Heart left ventricle (tissue), 13 donors: ENCODE measurements at regions not wholly inside any gene's neighbourhood (a gene's known extent, or its start where the extent isn't known, plus 50 kb on each side); places are given as distances from the start of the nearest gene placed in this dataset.

ENCODE experiments used
- POLR2A ChIP-seq, 2 donors: fragments of 450-650 bp; IDR thresholded peaks; one replicate each; pipeline ENCODE4 v1.6.1; 2017; ENCODE audit warnings: antibody characterized with exemption in 2 of 2, mild to moderate bottlenecking in 2 of 2, moderate library complexity in 2 of 2
- TF ChIP-seq, protein P1 (sequence below), 12 donors: fragments of 200-600 bp; sonication (generic) in 4 of 12; IDR thresholded peaks; one replicate each; pipeline versions ENCODE4 v1.5.0 to v1.8.0; 2018 to 2022; ENCODE audit warnings: antibody characterized with exemption in 12 of 12, mild to moderate bottlenecking in 5 of 12
- donor health status: ischemic (EF 13 %, LVEDD 7.1; RV severe dilation, severe dysfunction).
- donor health status: DM: no; HTN: yes; CAD: no.
- donor health status: DM: no; HTN: no; CAD: no.
- donor health status: ischemic (EF 25% LVEDD 6.9; RV normal size, moderate dysfunction).
- donor health status: ischemic (EF 25% LVEDD 5.7; RV mildly dilated, moderate dysfunction).
- donor health status: ischemic (EF 35%, LVEDD 5.7; RV mildly dilated, moderate dysfunction).
- donor health status: nonischemic (EF 11% LVEDD 7.7; RV severe dilation, severe dysfunction).
- donor health status: DM: yes; HTN: yes; CAD: no.
- donor health status: PGD.
- donor health status: ischemic (EF 29% LVEDD 5.4; RV normal size, mild dysfunction).
- donor health status: nonischemic (EF 23%, LVEDD 6.1; RV moderate dilation, normal function).

DNA sequence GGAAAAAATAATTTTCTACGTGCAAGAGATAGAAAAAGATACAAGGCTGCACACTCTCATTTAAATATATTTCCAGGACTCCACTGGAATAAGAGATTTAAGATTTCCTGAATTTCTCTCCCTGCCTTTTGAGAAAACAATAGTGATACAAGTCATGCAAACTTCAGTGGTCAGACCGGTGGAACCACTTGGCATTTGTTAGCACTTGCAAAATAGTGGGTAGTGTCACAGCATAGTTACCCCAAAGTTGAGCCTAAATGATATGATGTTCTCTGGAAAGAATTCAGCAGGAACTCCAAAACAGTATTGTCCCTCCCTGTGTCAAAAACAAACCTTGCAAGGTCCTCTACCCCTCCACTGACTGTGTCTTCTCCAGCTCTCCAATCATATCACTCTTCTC, 102.3 kb downstream of the ANKRD50 start:
- TF ChIP-seq, protein P1, sequence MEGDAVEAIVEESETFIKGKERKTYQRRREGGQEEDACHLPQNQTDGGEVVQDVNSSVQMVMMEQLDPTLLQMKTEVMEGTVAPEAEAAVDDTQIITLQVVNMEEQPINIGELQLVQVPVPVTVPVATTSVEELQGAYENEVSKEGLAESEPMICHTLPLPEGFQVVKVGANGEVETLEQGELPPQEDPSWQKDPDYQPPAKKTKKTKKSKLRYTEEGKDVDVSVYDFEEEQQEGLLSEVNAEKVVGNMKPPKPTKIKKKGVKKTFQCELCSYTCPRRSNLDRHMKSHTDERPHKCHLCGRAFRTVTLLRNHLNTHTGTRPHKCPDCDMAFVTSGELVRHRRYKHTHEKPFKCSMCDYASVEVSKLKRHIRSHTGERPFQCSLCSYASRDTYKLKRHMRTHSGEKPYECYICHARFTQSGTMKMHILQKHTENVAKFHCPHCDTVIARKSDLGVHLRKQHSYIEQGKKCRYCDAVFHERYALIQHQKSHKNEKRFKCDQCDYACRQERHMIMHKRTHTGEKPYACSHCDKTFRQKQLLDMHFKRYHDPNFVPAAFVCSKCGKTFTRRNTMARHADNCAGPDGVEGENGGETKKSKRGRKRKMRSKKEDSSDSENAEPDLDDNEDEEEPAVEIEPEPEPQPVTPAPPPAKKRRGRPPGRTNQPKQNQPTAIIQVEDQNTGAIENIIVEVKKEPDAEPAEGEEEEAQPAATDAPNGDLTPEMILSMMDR (IDR thresholded peaks at IDR 0.05), result no peak
- TF ChIP-seq POLR2A (IDR thresholded peaks at IDR 0.05), result no peak
